ENCODE measurements at regions not wholly inside any gene's neighbourhood (a gene's known extent, or its start where the extent isn't known, plus 50 kb on each side); places are given as distances from the start of the nearest gene placed in this dataset.

DNA sequence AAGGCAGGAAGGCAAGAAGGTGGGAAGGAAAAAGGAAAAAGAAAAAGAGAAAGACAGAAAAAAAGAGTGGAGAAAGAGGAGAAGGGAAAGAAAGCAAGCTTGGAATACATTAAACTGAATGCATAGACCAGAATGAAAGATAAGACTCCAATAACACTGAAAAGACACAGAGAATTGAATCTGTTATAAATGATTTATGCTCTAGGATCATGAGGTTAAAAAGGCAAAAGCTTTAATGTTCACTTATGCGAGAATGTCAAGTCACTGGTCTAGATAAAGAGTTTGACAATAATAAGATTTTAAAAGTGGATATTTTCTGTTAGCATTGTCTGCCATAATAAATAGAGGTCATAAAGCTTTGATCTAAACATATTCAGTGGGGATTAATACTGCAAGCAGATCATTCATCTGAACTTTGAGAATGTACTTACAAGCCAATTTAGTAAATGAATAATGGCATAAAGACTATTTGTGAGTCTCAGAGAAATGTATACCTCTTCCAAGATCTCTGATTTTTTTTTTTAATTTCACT, 1069.2 kb upstream of the SLC39A10 start:
- no peak for DNase-seq

GRCh38 chr2:194567661-194568017, 1089.4 kb upstream of the SLC39A10 start:
- intact Hi-C loops (cut with DNase I; ENCODE audit: low total_unique reads) = no loop called here
- H3K4me1 ChIP-seq = no peaks in the 10 kb centered on the region
- ATAC-seq (no peak), DNase-seq (no peak)
- H3K9me3 ChIP-seq = no peaks in the 10 kb centered on the region
- TF ChIP-seq POLR2A (IDR thresholded peaks at IDR 0.05) (no peak), CTCF (IDR thresholded peaks at IDR 0.05 in 4 of 5, conservative IDR thresholded peaks at IDR 0.05 in 1 of 5) (no peak)
- in situ Hi-C loops (cut with MboI; ENCODE audit: low sequenced_read_pairs in 4 of 4) = no loop called here
- no peak overlapping the region for H3K4me3 ChIP-seq
- H3K27me3 ChIP-seq = no peaks in the 10 kb centered on the region
- no peak overlapping the region for H3K27ac ChIP-seq
- H3K36me3 ChIP-seq = no peaks in the 10 kb centered on the region

More for the DNA sequence above, 1069.2 kb upstream of the SLC39A10 start:
- Histone ChIP-seq H3K4me1 (no peaks in the 10 kb centered on the region), H3K27ac (no peak overlapping the region), H3K4me3 (no peak overlapping the region), H3K36me3 (no peaks in the 10 kb centered on the region), H3K27me3 (no peaks in the 10 kb centered on the region), H3K9me3 (no peaks in the 10 kb centered on the region)
- ATAC-seq = no peak
- in situ Hi-C loops (cut with MboI; ENCODE audit: low sequenced_read_pairs in 4 of 4) = no loop called here
- intact Hi-C loops (cut with DNase I; ENCODE audit: low total_unique reads) = no loop called here
- TF ChIP-seq POLR2A (IDR thresholded peaks at IDR 0.05) (no peak), CTCF (IDR thresholded peaks at IDR 0.05 in 4 of 5, conservative IDR thresholded peaks at IDR 0.05 in 1 of 5) (no peak)

GRCh38 chr2:194566907-194567660, 1089.9 kb upstream of the SLC39A10 start:
- no peaks in the 10 kb centered on the region for H3K4me1 ChIP-seq
- in situ Hi-C loops (cut with MboI; ENCODE audit: low sequenced_read_pairs in 4 of 4) (no loop called here), intact Hi-C loops (cut with DNase I; ENCODE audit: low total_unique reads) (no loop called here)
- ATAC-seq (no peak), DNase-seq (no peak)
- no peaks in the 10 kb centered on the region for H3K9me3 ChIP-seq
- no peaks in the 10 kb centered on the region for H3K27me3 ChIP-seq
- no peak overlapping the region for H3K27ac ChIP-seq
- TF ChIP-seq POLR2A (IDR thresholded peaks at IDR 0.05) (no peak), CTCF (IDR thresholded peaks at IDR 0.05 in 4 of 5, conservative IDR thresholded peaks at IDR 0.05 in 1 of 5) (no peak)
- no peaks in the 10 kb centered on the region for H3K36me3 ChIP-seq
- H3K4me3 ChIP-seq = no peak overlapping the region

GRCh38 chr2:194564422-194564821, 1092.6 kb upstream of the SLC39A10 start:
- Histone ChIP-seq H3K27ac (no peak overlapping the region), H3K27me3 (no peaks in the 10 kb centered on the region), H3K4me3 (no peak overlapping the region), H3K9me3 (no peaks in the 10 kb centered on the region), H3K4me1 (no peaks in the 10 kb centered on the region), H3K36me3 (no peaks in the 10 kb centered on the region)
- DNase-seq (no peak), ATAC-seq (no peak)
- TF ChIP-seq POLR2A (IDR thresholded peaks at IDR 0.05) (no peak), CTCF (IDR thresholded peaks at IDR 0.05 in 4 of 5, conservative IDR thresholded peaks at IDR 0.05 in 1 of 5) (no peak)
- in situ Hi-C loops (cut with MboI; ENCODE audit: low sequenced_read_pairs in 4 of 4) = no loop called here
- intact Hi-C loops (cut with DNase I; ENCODE audit: low total_unique reads) = no loop called here
